HS-27A (cell line): ENCODE measurements at regions not wholly inside any gene's neighbourhood (a gene's known extent, or its start where the extent isn't known, plus 50 kb on each side); places are given as distances from the start of the nearest gene placed in this dataset.
"Not testable (repeated sequence)": the region's sequence is repeated elsewhere in the genome, so short reads cannot be mapped to it uniquely, and the experiment has no call there.

Source experiments
- DNase-seq: peaks from one replicate; pipeline ENCODE4 v3.0.0-alpha.2; 2012; ENCODE audit warnings: low read depth, missing footprints

DNA sequence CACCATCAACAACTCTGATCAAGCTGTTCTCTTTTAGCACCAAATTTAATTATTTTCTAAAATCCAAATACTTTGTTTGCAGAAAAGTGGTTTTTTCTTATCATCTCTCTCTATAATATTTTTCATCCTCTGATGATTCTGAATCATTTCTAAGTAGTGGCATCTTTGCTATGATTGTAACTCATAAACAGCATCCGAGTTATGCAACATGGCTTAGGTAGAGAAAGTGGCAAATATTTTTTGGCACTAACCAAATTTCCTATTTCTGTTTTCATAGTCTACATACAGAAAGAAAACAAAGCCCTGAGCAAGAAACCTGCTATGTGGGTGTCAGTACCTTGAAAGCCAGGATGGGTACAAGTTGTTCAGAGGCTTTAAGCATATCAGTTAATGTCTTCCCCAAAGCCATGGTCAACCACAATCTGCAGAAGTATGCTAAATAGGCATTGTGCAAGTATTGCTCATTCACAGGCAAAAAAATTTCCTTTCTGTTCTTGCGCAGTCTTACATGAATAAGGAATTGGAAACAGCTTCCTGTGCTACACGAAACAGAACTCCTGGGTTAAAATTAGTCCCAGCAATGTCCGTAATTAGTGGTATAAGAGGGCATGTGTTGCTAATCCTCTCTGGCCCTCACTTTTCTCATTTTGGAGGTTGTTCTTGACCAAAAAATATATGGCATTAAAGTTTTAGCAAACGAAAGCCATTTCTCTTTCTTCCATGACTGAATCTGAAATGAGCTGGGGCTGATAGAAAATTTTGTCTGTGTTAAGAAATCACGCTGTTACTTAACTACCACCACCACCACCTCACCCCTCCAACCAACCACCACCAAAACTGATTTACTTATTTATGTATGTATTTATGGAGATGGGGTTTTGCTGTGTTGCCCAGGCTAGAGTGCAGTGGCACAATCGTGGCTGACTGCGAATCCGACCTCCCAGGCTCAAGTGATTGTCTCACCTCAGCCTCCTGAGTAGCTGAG lies 325.6 kb upstream of the MAGI2 start:
- DNase-seq, result peak; percentile 62

DNA sequence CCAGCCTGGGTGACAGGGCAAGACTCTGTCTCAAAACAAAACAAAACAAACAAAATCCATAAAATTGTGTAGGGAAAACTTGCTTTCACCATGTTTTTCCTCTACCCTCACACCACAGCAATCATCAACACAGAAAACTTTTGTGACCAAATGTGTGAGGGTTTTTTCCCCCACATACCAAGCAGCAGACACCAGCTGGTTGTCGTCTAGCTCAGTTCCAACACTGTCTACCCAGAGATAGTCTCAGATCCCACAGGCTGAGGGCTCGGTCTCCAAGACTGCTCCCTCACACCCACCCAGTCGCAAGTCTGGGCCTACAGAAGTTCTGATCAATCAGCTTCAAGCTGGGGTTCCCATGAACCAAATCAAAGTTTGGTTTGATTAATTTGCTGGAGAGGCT lies 322.4 kb upstream of the MAGI2 start:
- DNase-seq, result no peak

DNA sequence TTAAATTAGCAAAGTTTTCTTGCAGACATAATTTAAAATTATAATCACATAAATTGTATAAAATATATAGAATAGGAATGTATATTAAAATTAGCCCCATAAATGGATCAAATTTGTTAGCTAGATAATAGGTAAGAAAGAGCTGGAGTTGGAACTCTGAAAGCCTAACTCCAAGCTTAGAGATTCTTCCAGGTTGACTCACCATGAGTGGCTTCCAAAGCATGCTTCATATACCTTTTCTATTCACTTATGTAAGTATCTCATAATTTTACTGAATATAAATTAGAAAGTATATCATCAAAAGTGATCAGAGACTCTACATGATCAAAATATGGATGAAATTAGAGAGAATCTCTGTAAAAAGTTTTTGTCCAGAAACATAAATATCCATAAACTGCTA lies 320.7 kb upstream of the MAGI2 start:
- peak; percentile 29 for DNase-seq

DNA sequence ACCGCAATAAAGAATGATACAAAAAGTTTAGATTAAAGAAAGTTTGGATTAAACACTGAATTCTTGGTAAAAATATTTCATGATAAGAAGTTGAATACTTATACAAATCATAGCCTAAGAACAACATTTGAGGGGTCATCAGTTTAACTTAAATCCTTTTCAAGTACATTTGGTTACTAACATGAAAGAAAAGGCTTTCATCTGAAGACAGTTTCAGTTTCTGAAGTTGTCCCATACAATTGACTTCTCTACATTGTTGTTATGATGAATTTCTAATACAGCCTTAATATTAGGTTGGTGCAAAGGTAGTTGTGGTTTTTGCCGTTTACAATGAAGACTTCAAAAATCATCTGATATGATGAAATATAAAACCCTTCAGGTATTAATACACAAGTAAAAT lies 317.5 kb upstream of the MAGI2 start:
- DNase-seq, result no peak

DNA sequence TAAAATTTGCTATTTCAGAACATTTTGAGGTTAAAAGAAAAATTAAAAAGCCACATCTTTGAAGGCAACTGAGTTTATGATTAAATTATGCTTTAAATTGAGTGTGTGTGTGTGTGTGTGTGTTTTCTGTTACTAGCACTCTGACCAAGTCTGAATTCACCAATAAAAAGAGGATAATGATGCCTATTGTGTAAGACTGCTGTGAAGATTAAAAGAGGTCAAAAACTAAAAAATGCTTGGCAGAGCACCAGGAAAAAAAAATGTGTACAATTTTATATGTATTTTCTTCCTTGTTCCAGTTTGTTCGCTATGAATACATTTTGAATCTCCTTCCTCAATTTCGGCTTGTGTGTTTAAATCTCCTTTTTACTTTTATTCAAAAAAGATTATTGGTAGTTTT lies 316.6 kb upstream of the MAGI2 start:
- no peak for DNase-seq

DNA sequence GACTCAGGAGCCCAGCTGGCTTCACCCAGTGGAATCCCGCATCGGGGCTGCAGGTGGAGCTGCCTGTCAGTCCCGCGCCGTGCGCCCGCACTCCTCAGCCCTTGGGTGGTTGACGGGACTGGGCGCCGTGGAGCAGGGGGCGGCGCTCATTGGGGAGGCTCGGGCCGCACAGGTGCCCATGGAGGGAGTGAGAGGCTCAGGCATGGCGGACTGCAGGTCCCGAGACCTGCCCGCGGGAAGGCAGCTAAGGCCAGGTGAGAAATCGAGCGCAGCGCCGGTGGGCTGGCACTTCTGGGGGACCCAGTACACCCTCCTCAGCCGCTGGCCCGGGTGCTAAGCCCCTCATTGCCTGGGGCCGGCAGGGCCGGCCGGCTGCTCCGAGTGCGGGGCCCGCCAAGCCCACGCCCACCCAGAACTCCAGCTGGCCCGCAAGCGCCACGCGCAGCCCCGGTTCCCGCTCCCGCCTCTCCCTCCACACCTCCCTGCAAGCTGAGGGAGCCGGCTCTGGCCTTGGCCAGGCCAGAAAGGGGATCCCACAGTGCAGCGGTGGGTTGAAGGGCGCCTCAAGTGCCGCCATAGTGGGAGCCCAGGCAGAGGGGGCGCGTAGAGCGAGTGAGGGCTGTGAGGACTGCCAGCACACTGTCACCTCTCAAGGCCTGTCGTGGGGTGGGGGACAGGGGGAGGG lies 314.6 kb upstream of the MAGI2 start:
- DNase-seq, result not testable (repeated sequence)

DNA sequence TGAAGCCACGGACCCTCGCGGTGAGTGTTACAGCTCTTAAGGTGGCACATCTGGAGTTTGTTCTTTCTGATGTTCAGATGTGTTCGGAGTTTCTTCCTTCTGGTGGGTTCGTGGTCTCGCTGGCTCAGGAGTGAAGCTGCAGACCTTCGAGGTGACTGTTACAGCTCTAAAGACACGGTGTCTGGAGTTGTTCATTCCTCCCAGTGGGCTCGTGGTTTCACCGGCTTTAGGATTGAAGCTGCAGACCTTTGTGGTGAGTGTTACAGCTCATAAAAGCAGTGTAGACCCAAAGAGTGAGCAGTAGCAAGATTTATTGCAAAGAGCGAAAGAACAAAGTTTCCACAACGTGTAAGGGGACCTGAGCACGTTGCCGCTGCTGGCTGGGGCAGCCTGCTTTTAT lies 313.7 kb upstream of the MAGI2 start:
- not testable (repeated sequence) for DNase-seq

DNA sequence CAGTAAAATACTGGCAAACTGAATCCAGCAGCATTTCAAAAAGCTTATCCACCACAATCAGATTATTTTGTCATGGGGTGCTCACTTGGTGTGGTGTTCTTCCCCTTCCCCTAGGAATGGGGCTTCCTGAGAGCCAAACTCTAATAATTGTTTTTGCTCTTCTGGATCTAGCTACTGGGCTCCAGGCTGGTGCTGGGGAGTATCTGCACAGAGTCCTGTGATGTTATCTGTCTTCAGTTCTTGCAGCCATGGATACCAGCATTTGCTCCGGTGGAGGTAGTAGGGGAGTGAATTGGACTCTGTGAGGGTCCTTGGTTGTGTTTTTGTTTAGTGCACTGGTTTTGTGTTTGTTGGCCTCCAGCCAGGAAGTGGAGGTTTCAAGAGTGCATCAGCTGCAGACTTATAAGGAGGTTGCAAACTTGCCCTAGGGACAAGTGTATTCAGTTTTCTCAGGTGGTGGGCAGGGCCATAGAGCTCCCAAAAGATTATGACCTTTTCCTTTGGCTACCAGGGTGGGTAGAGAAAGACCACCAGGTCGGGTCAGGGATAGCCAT lies 308.5 kb upstream of the MAGI2 start:
- DNase-seq, result no peak

DNA sequence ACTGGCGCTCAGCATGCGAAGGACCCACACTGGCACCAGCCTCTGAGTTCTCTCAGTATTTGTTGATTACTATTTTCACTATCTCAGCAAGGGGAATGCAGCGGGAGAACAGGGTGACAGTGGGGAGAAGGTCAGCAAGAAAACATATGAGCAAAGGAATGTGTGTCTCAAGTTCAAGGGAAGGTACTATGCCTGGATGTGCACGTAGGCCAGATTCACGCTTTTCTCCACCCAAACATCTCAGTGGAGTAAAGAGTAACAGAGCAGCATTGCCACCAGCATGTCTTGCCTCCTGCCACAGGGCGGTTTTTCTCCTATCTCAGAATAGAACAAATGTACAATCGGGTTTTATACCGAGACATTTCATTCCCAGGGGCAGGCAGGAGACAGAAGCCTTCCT lies 297.5 kb upstream of the MAGI2 start:
- DNase-seq, result not testable (repeated sequence)

DNA sequence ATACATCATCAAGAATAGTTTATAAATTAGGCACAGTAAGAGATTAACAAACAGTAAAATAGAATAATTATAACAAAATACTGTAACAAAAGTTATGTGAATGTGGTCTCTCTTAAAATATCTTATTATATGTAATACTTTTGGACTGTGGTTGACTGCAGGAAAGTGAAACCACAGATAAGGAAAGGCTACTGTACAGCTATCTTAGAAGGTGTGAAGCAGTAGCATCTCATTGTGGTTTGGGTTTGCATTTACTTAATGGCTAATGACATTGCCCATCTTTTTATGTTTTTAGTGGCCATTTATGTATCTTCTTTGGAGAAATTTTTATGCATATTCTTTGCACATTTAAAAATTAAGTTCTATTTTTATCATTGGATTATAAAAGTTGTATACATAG lies 296.4 kb upstream of the MAGI2 start:
- no peak for DNase-seq

DNA sequence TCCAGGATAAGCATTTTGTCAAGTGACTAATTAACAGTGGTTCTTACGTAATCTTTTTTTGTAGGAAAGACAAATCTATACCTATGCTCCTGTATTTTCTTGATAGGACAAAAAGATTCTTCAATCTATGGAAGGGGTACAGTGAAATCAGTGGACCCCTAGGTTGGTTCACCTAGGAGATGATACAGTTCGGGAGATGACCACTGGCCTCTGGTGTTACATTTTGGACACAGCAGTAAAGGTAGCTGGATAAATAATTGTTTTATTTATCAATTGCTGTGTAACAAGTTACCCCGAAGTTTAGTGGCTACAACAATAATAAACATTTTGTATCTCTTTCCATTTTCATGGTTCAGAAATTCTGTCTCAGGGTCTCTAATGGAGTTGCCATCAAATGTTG lies 288.2 kb upstream of the MAGI2 start:
- DNase-seq, result no peak

DNA sequence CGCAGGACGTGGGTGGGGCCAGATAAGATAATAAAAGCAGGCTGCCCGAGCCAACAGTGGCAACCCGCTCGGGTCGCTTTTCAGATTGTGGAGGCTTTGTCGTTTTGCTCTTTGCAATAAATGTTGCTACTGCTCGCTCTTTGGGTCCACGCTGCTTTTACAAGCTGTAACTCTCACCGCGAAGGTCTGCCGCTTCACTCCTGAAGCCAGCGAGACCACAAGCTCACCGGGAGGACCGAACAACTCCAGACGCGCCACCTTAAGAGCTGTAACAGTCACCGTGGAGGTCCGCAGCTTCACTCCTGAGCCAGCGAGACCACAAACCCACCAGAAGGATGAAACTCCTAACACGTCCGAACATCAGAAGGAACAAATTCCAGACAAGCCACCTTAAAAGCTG lies 286.6 kb upstream of the MAGI2 start:
- no peak for DNase-seq

DNA sequence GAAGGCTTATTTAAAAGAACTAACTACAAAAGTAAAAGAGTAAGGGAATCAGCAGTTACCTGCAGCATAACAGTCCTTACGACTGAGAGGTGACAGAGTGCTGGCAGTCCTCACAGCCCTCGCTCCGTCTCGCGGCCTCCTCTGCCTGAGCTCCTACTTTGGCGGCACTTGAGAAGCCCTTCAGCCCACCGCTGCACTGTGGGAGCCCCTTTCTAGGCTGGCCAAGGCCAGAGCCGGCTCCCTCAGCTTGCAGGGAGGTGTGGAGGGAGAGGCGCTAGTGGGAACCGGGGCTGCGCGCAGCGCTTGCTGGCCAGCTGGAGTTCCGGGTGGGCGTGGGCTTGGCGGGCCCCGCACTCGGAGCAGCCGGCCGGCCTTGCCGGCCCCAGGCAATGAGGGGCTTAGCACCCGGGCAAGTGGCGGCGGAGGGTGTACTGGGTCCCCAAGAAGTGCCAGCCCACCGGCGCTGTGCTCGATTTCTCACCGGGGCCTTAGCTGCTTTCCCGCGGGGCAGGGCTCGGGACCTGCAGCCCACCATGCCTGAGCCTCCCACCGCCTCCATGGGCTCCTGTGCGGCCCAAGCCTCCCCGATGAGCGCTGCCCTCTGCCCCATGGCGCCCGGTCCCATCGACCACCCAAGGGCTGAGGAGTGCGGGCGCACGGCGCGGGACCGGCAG lies 285.7 kb upstream of the MAGI2 start:
- DNase-seq, result not testable (repeated sequence)

DNA sequence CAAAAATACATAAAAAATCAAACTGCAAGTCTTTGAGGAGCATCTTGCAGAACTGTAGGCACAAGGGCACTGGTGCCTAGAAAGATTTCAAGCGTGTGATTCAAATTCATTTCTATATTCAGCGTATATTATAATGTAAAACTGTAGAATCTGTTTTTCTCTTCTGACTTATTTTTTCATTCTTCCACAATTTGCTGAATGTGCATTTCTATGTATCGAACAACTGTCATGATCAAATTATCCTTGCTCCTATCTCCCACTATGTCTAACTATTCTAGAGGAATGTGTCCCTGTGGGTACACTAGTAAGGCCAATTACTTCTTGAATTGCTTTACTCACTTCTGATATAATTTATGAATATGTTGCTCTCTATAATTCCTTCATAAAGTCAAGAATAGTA lies 283.0 kb upstream of the MAGI2 start:
- DNase-seq, result no peak

DNA sequence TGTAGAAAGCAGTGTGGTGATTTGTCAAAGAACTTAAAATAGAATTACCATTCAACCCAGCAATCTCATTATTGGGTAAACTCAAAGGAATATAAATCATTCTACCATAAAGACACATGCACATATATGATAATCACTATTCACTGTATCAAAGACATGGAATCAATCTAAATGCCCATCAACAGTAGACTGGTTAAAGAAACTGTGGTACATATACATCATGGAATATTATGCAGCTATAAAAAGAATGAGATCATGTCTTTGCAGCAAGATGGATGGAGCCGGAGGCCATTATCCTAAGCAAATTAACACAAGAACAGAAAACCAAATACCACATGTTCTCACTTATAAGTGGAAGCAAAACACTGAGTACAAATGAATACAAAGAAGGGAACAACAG lies 281.5 kb upstream of the MAGI2 start:
- DNase-seq, result no peak

DNA sequence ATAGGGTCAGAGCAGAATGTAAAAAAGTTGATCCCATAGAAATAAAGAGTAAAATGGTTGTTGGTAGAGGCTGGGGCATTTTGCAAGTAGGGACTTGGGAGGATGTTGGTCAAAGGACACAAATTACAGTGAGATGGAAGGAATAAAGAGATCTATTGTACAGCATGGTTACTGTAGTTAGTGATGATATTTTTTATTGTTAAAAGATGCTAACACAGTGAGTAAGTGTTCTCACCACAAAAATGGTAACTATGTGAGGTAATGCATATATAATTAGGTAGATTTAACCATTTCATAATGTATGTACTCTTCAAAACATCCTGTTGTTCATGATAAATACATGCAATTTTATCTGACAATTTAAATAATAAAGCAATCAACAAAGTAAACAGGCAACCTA lies 280.7 kb upstream of the MAGI2 start:
- DNase-seq, result no peak

DNA sequence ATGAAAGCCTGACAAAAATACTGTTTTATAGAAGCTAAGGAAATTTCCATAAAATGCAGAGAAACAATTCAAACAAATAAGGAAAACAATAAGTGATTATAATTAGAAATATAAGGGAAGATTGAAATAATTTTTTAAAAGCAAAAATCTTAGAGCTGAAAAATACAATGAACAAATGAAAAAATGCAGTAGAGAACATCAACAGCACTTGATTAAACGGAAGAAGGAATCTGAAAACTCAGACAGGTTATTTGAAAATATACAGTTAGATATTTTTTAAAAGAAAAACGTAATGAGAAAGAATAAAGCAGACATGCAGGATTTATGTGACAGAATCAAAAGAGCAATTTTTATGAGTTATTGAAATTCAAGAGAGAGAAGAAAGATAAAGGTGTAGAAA lies 279.1 kb upstream of the MAGI2 start:
- no peak for DNase-seq

DNA sequence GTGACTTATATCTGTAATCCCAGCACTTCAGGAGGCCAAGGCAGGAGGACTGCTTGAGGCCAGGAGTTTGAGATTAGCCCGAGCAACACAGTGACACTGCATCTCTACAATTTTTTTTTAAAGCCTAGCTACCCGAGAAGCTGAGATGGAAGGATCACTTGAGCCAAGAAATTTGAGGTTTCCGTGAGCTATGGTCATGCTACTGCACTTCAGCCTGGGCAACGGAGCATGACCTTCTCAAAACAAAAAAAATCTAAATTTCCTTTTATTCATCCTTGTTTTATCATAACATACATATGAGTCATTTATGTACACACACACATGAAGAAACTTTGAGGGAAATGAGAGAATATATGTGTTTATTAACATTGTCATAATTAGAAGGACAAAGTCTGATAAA lies 277.5 kb upstream of the MAGI2 start:
- DNase-seq, result no peak

DNA sequence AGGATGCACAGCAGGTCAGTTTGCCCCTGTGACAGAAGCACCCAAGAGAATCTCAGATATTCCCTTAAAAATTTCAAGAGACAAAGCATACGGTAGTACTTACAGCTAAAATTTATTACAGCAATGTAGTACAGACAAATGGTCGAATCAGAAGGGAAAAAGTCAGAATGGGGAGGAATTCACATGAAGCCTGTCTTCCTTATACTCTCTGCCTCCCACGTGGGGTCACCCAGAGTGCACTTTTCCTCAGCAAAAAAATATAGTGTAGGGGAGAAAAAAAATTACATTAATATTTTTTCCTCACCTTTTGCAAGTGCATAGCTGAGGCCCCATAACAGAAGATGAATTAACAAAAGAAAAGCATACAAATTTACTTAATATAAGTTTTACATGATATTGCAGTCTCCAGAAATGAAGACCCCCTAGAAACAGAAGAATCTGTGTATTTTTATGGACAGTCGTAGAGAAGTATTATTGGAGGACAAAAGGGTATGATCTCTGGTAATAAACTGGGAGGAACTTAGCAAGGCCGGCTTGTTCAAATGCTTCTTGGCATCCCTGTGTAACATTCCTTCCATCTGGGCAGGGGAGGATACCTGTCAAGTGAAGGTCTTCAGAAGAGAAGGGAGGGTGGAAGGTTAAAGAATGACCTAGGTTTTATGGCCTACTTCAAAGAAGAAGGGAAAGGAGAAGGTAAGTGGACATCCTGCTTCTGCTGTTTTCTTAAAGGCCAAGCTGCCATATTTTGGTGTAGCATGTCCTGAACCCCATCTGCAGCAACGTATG lies 270.6 kb upstream of the MAGI2 start:
- no peak for DNase-seq

DNA sequence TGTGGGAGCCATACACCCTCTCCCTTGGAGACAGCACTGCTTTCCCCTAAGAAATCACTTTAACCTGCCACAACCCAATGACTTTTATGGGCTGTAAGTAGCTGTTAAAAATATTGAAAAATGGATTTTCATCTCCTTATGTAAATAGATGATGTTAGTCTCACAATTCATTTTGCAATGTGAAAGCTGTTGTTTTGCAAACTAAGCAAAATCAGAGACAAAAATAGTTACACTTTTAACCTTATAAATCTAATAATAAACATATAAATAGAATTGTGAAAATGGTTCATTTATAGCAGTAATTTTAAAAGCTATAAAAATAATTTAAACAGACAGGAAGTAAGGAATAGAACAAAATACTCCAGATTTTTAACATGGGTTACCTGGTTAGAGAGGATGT lies 268.8 kb upstream of the MAGI2 start:
- no peak for DNase-seq

DNA sequence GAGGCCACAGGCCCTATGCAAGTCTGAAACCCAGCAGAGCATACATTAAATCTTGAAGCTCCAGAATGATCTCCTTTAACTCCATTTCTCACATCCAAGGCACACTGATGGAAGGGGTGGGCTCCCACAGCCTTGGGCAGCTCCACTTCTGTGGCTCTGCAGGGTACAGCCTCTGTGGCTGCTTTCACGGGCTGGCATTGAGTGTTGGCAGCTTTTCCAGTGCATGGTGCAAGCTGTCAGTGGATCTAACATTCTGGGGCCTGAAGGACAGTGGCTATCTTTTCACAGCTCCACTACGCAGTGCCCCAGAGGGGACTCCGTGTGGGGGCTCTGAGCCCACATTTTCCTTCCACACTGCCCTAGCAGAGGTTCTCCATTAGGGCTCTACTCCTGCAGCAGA lies 265.7 kb upstream of the MAGI2 start:
- DNase-seq, result no peak

DNA sequence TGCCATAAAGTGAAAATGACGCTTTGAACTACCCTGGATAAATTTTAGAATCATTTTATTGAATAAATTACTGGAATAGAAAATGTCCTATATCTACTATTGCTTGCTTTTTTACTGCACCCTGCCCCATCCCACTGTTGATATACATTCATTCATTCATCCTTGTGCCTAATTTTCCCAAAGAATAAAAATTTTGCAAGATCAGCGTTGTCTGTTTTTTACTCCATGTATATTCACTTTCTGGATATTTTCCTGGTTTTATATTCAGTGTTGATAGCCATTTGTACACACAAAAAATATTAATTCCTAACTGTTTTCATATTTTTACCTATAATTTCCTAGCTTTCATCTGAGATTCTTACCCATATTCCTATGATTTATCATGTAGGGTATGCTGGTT lies 262.9 kb upstream of the MAGI2 start:
- no peak for DNase-seq
